RPMI7951 (cell line): ENCODE measurements at regions not wholly inside any gene's neighbourhood (a gene's known extent, or its start where the extent isn't known, plus 50 kb on each side); places are given as distances from the start of the nearest gene placed in this dataset.

Experiments
- DNase-seq: peaks from one replicate; pipeline ENCODE4 v3.0.0-alpha.2; 2012; ENCODE audit warnings: low read depth

- peak; percentile 73 for DNase-seq
Measured at GRCh38 chr4:18882468-18882867, 860.9 kb upstream of the LCORL start.

- no peak for DNase-seq
Measured at GRCh38 chr4:18881556-18881955, 860.0 kb upstream of the LCORL start.

DNA sequence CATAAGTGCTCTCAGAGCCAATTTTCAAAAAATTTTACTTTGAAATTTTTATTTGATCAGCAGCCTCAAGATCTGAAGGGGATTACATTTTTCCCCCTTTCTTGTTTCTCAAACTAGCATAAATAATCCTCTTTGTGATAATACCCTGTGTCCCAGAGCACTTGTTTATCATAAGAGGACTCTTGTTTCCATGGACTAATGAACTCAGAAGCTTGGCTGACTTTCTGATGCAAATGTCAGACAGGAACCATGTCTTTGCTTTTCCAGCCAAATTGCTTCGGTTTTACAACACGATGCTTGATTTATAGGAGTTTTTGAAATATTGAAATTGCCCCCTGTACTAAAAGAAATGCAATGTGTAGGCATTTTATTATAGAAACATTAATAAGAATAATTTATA is 859.3 kb upstream of the LCORL start:
- DNase-seq = no peak

DNA sequence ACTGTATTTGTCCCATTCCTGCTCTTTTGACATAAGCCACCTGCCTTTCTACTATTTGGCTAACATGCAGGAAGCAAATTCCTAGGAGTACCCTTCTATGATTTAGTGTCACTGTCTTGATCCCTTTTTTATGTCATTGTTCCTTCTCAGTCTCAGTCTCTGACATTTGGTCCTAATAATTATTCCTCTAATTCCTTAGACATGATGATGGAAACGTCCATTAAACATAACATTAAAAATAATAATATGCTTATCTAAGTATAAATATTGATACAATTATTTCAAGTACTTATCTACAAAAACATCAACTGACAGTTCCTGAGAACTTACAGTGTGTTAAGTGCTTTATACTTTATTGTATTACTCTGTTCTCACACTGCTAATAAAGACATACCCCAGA is 857.0 kb upstream of the LCORL start:
- no peak for DNase-seq

DNA sequence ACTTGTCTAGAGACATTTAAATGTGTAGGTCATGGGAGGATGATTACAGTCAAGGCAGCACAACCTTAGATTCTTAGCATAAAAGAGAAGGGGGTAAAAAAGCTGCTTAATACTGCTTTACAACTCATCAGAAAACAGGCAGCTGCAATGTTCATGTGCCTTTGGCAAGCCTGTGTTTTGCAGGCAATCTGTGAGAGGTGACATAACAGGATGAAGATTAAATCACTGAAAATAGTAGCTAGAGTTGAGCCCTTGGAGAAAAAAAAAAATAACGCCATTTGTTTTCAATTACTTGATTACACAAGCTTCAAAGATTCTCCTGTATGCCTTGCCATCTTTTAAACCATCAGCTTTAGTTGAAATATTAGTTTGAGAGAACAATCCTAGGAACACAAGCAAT is 847.6 kb upstream of the LCORL start:
- peak; percentile 4 for DNase-seq

GRCh38 chr4:18860836-18861530 is 839.4 kb upstream of the LCORL start:
- no peak for DNase-seq

GRCh38 chr4:18859468-18859867 is 837.9 kb upstream of the LCORL start:
- no peak for DNase-seq

DNA sequence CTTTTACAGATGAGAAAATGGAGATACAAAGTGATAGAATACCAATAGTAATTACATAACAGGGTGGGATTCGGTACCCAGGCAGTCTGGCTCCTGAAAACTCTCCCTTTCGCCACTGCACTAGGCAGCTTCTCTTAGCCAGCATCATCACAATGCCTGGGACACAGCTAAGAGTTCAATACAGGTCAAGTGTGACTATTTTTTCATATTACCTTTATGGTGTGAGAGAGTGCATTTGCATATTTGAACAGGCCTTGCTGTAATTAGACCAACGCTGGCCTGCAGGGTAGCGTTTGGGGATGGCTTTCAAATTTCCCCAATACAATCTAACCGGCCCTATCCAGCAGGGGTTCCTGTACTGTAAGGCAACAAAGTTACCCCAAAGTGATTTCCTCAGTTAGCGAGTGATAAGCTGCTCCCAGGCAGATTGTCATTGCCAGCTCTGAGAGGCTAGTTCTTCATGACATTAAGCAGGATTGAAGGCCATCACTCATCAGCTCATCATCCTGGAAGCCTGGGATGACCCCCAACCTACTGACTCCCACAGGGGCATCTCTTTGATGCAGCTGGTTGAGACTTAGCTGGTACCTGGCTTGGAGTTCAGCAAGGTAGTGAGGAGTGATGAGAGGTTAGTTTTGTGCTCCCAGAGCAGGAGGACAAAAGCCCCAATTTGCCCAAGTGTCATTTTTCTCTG is 836.8 kb upstream of the LCORL start:
- DNase-seq = no peak

DNA sequence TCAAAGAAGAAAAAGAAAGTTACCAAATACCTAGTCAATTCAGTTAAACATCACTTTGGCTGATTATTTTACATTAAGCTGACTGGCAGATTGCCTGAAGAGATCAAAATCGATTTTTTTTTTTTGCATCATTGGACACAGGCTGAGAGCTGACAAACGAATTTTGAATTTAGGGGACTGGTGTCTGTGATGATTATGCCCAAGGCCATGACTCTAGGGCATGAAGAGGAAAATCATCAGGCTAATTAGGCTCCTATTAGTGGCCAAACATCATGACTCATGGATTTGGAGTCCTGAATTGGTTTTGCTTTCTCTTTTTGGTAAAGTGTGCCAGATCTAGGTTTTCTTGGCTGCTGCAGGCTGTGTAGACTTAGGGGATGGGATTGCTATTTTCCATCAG is 829.3 kb upstream of the LCORL start:
- DNase-seq = peak; percentile 48

GRCh38 chr4:18847249-18847890 is 825.8 kb upstream of the LCORL start:
- DNase-seq = peak; percentile 16

DNA sequence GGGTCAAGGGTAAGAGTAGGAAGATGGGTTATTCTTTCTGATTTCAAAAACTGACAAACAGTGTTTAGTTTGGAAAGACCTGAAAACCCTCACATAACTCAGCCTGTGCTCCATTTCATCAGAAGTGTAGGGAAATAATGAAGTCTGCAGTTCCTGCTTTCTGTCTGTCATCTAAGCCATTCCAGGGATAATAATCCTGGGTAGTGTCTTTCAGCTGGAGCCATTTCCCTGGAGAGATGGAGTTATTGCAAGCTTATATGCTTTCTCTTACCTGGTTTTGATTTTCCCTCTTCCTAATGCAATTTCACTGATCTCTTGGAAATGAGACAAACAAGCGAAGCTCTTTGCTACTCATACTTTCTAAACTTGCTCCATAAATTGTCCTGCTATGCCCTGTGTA is 824.8 kb upstream of the LCORL start:
- no peak for DNase-seq

GRCh38 chr4:18844726-18845125 is 823.2 kb upstream of the LCORL start:
- peak; percentile 5 for DNase-seq

DNA sequence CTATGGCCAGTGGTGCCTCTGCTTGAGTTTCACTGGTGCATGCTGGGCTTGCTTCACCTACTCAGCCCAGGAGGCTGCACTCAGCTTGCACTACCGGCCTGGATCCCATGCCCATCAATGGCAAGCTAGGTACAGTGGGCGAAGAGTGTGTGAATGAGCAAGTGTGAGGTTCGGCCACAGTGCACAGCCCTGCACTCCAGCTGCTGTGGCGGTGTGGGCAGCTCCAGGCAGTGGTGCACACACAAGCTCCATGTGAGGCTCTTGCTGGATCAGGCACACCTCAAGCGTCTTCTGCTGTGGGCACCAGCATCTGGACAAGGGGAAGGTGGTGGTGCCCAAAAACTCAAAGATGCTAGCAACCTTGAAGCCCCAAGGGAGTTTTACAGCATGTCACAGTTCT is 820.9 kb upstream of the LCORL start:
- no peak for DNase-seq

DNA sequence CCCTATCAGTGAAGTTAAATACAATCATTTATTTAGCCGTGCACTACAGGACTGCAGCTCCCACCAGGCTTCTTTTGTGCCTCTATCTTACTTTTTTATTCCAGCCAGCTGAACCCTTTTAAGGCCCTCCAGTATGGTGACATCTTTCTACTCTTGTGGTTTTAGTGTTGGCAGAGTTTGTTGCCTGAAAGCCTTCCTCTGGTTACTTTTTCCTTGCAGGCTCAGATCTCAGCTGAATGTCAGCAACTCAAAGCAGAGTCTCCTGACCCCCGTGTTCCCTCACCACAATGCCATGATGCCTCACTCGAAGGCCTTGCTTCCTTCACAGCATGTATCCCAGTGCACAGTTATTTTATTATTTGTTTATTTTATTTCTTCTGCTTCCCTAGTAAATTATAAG is 818.9 kb upstream of the LCORL start:
- peak; percentile 15 for DNase-seq

- DNase-seq = peak; percentile 6
Measured at GRCh38 chr4:18816228-18816895, 794.8 kb upstream of the LCORL start.

- peak; percentile 16 for DNase-seq
Measured at GRCh38 chr4:18815779-18816173, 794.2 kb upstream of the LCORL start.

GRCh38 chr4:18815081-18815778 is 793.7 kb upstream of the LCORL start:
- DNase-seq = no peak

DNA sequence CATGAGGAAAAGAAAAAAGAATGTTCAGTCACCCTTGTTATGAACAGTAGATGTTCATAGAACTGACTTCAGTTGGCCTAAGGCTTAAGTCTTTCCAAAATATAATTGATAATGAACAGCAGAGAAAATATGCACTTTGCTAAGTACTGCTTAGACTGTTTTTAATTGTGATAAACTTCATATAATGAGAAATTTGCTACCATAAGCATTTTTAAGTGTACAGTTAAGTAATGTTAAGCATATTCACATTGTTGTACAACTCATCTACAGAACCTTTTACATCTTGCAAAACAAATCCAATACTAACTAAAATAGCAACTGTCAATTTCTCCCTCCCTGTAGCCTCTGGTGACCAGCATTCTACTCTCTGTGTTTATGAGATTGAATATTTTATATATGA is 792.2 kb upstream of the LCORL start:
- DNase-seq = no peak

- no peak for DNase-seq
Measured at GRCh38 chr4:18813055-18813454, 791.5 kb upstream of the LCORL start.

DNA sequence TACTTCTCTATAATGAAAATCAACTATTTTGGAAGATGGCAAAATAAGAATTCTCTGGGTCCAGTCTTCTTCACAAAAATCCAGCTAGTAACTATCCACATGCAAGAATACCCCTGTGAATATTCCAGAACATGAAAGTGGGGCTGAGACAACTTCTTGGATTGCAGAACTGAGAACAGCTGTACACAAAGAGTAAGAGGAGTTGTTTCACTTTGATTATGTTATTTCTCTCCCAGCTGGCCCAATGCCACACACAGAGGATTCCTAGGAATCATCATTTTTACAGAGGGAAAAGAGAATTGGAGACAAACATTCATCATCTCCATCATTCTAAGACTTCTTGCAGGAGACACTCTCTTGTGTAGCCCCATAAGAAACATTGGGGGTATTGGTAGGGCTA is 782.2 kb upstream of the LCORL start:
- DNase-seq = no peak

- no peak for DNase-seq
Measured at GRCh38 chr4:18798123-18798522, 776.6 kb upstream of the LCORL start.

DNA sequence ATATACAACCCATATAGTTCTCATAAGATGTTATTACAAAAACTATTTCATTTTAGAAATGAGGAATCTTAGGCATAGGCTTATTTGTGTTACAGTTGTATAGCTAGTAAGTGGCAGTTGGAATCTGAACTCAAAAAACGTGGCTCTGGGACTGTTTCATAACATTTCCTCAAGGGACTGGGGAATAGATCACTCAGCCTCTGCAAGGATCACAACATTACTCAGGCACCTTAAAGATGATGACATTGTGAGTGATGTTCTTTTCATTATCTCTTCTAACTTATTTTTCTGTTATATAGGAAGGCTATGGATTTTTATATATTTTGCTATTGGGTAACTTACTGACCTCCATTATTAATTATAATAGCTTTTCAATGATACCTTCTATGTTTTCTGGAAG is 774.2 kb upstream of the LCORL start:
- DNase-seq = no peak
